SK-N-SH (cell line): ENCODE measurements at regions not wholly inside any gene's neighbourhood (a gene's known extent, or its start where the extent isn't known, plus 50 kb on each side); places are given as distances from the start of the nearest gene placed in this dataset.

Experiments
- CHD2 ChIP-seq: fragments of 150-350 bp; IDR thresholded peaks from 2 replicates; pipeline ENCODE4 v1.6.1; 2018; ENCODE audit warnings: low read length; ENCODE audit not compliant: partially characterized antibody
- FOXM1 ChIP-seq: IDR thresholded peaks from 2 replicates; pipeline ENCODE4 v1.4.0; 2012; ENCODE audit warnings: low read depth, mild to moderate bottlenecking
- RAD21 ChIP-seq: IDR thresholded peaks from 2 replicates; pipeline ENCODE4 v1.6.1; 2012; ENCODE audit warnings: mild to moderate bottlenecking, low read length
- TAF1 ChIP-seq: IDR thresholded peaks from 2 replicates; pipeline ENCODE4 v1.6.1; 2012; ENCODE audit warnings: low read depth, mild to moderate bottlenecking, low read length, moderate library complexity, borderline replicate concordance
- YY1 ChIP-seq: IDR thresholded peaks from 2 replicates; pipeline ENCODE4 v1.4.0; 2012; ENCODE audit warnings: low read depth, mild to moderate bottlenecking
- TF ChIP-seq, protein P1 (sequence below): fragments of 200-600 bp; sonication (generic); IDR thresholded peaks from 2 replicates; pipeline ENCODE4 v1.6.1; 2017; ENCODE audit warnings: antibody characterized with exemption, mild to moderate bottlenecking, moderate library complexity
- TF ChIP-seq, protein P2 (sequence below): IDR thresholded peaks from 2 replicates; pipeline ENCODE4 v1.4.0; 2012; ENCODE audit warnings: low read depth

DNA sequence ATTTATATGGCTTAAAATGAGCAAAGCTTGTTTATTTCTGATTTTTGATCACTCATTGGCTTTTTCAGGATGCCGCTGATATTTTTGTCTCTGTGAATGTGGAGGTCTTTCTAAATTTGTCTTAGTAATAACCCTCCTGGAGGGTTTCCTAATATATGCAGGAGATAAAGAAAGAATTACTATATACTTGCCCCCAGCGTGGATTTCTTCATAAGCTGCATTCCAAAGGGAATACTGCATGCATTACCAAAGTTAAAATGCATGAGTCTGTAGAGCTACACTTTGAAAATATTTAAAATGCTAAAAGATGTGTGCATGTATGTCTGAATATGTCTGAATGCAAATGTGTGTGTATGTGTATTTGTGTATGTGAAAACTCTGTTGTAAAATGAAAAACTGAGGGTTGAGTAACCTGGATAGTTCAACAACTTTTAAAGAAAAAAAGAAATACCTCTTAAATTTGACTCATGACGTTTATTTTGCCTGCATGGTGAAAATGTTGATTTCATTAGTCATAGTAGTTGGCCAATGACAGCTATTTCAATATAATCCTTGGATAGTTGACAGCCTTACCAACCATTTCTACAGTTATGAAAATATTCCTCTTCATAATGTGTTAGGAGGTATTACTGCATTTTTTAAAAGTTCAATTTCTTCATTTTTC, 113.2 kb upstream of the ZNF827 start:
- TF ChIP-seq CHD2 (no peak), FOXM1 (no peak), TAF1 (no peak), YY1 (no peak), RAD21 (no peak)
- TF ChIP-seq, protein P1, sequence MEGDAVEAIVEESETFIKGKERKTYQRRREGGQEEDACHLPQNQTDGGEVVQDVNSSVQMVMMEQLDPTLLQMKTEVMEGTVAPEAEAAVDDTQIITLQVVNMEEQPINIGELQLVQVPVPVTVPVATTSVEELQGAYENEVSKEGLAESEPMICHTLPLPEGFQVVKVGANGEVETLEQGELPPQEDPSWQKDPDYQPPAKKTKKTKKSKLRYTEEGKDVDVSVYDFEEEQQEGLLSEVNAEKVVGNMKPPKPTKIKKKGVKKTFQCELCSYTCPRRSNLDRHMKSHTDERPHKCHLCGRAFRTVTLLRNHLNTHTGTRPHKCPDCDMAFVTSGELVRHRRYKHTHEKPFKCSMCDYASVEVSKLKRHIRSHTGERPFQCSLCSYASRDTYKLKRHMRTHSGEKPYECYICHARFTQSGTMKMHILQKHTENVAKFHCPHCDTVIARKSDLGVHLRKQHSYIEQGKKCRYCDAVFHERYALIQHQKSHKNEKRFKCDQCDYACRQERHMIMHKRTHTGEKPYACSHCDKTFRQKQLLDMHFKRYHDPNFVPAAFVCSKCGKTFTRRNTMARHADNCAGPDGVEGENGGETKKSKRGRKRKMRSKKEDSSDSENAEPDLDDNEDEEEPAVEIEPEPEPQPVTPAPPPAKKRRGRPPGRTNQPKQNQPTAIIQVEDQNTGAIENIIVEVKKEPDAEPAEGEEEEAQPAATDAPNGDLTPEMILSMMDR, result no peak
- TF ChIP-seq, protein P2, sequence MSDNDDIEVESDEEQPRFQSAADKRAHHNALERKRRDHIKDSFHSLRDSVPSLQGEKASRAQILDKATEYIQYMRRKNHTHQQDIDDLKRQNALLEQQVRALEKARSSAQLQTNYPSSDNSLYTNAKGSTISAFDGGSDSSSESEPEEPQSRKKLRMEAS, result no peak
